CD4-positive, alpha-beta T cell (primary cell): ENCODE measurements at regions not wholly inside any gene's neighbourhood (a gene's known extent, or its start where the extent isn't known, plus 50 kb on each side); places are given as distances from the start of the nearest gene placed in this dataset.

Experiments used
- ATAC-seq: fragments of 200-7000 bp; cut with Tn5 transposase; one replicate; pipeline ENCODE4 v1.10.0; 2022; ENCODE audit warnings: mild to moderate bottlenecking; ENCODE audit not compliant: poor library complexity
- CTCF ChIA-PET: fragments of 350-600 bp; sonication (Branson Sonifier 250); formaldehyde crosslinking; loops from one replicate; lab custom pipeline; 2021; ENCODE audit warnings: antibody characterized with exemption, inconsistent platforms; lab: Charles Lee
- POLR2A ChIA-PET: fragments of 350-600 bp; sonication (Branson Sonifier 250); formaldehyde crosslinking; loops from one replicate; lab custom pipeline; 2021; ENCODE audit warnings: antibody characterized with exemption, inconsistent platforms; lab: Charles Lee
- DNase-seq, 14 experiments: peaks; one replicate each; pipeline ENCODE4 v3.0.0-alpha.2; 2013 to 2020; ENCODE audit warnings: mixed read lengths in 2 of 14
- H3K27ac ChIP-seq, 2 donors: one replicate each; pipeline versions ENCODE4 v1.5.1 to v1.7.0; 2013; ENCODE audit warnings: low read length in 2 of 2, low read depth in 1 of 2, mild to moderate bottlenecking in 1 of 2
- H3K27me3 ChIP-seq, 2 experiments: 1 replicate in 1 of 2; 2 replicates in 1 of 2; pipeline versions ENCODE4 v1.6.1 to v1.7.0; 2013; ENCODE audit warnings: low read length in 2 of 2, control low read depth in 1 of 2, mild to moderate bottlenecking in 1 of 2, moderate library complexity in 1 of 2; ENCODE audit not compliant: insufficient read depth in 2 of 2, control insufficient read depth in 1 of 2
- H3K36me3 ChIP-seq: one replicate; pipeline ENCODE4 v1.6.1; 2013; ENCODE audit warnings: low read length, control low read depth; ENCODE audit not compliant: insufficient read depth
- H3K4me1 ChIP-seq: one replicate; pipeline ENCODE4 v1.6.1; 2013; ENCODE audit warnings: low read length, control low read depth; ENCODE audit not compliant: insufficient read depth
- H3K4me3 ChIP-seq: one replicate; pipeline ENCODE4 v1.5.1; 2013; ENCODE audit warnings: mild to moderate bottlenecking, low read length, moderate library complexity
- H3K9me3 ChIP-seq, 2 experiments: 1 replicate in 1 of 2; 2 replicates in 1 of 2; pipeline versions ENCODE4 v1.6.1 to v1.7.0; 2013; ENCODE audit warnings: low read length in 2 of 2, mild to moderate bottlenecking in 2 of 2, control low read depth in 1 of 2, moderate library complexity in 1 of 2; ENCODE audit not compliant: control insufficient read depth in 1 of 2, insufficient read depth in 1 of 2
- H3K27ac Mint-ChIP-seq: one replicate; pipeline ENCODE4 v1.8.0; 2020; ENCODE audit warnings: mixed read lengths
- H3K27me3 Mint-ChIP-seq: one replicate; pipeline ENCODE4 v1.8.0; 2021; ENCODE audit warnings: mixed read lengths
- H3K36me3 Mint-ChIP-seq: one replicate; pipeline ENCODE4 v1.8.0; 2021; ENCODE audit warnings: low read depth, mixed read lengths
- H3K4me1 Mint-ChIP-seq: one replicate; pipeline ENCODE4 v1.8.0; 2021; ENCODE audit warnings: low read depth, mixed read lengths
- H3K4me3 Mint-ChIP-seq: one replicate; pipeline ENCODE4 v1.8.0; 2020; ENCODE audit warnings: mild to moderate bottlenecking, mixed read lengths
- H3K9me3 Mint-ChIP-seq: one replicate; pipeline ENCODE4 v1.8.0; 2020; ENCODE audit warnings: mixed read lengths
- intact Hi-C, 2 experiments: fragments of 100-400 bp; cut with DNase I in 1 of 2; cut with micrococcal nuclease in 1 of 2; formaldehyde crosslinking; loops; one replicate each; pipeline versions ENCODE4 v1.15.1 to v1.9.0; 2023 to 2025; cut with DNase I, micrococcal nuclease
- TF ChIP-seq, protein P1 (sequence below): fragments of 200-600 bp; IDR thresholded peaks from one replicate; pipeline ENCODE4 v1.8.0; 2022; ENCODE audit warnings: antibody characterized with exemption, mild to moderate bottlenecking

DNA sequence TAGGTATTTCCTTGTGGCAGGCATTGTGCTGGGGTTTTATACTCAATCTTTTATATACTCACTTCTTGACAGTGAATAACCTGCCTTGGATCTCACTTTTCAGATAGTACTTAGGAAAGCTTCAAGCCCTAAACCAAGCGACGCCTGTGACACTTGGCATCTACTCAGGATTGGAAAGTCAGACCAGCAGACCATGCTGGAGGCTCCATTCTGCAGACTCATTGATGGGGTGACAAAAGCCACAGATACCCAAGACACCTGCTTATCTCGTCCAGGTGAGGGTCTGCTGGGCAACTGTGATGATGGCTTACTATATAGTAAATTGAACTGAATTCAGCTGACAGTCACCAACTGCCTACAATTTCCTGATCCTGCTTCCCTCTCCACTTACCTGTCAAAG, 79.4 kb upstream of the MRPS22 start:
- peaks cover 0 to 2% of the 10 kb centered on the region in 2 experiments for H3K27me3 ChIP-seq
- H3K27ac ChIP-seq: no peak overlapping the region
- H3K4me1 ChIP-seq: no peaks in the 10 kb centered on the region
- no peak overlapping the region for H3K4me3 Mint-ChIP-seq
- H3K27ac Mint-ChIP-seq: no peak overlapping the region
- no peaks in the 10 kb centered on the region for H3K9me3 Mint-ChIP-seq
- no peak for ATAC-seq
- intact Hi-C loops: no loop called here
- TF ChIP-seq, protein P1, sequence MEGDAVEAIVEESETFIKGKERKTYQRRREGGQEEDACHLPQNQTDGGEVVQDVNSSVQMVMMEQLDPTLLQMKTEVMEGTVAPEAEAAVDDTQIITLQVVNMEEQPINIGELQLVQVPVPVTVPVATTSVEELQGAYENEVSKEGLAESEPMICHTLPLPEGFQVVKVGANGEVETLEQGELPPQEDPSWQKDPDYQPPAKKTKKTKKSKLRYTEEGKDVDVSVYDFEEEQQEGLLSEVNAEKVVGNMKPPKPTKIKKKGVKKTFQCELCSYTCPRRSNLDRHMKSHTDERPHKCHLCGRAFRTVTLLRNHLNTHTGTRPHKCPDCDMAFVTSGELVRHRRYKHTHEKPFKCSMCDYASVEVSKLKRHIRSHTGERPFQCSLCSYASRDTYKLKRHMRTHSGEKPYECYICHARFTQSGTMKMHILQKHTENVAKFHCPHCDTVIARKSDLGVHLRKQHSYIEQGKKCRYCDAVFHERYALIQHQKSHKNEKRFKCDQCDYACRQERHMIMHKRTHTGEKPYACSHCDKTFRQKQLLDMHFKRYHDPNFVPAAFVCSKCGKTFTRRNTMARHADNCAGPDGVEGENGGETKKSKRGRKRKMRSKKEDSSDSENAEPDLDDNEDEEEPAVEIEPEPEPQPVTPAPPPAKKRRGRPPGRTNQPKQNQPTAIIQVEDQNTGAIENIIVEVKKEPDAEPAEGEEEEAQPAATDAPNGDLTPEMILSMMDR: no peak
- H3K36me3 Mint-ChIP-seq: no peaks in the 10 kb centered on the region
- no peak overlapping the region for H3K4me3 ChIP-seq
- POLR2A ChIA-PET: no interaction called here
- peaks cover 16% of the 10 kb centered on the region for H3K27me3 Mint-ChIP-seq
- CTCF ChIA-PET: no interaction called here
- no peaks in the 10 kb centered on the region for H3K4me1 Mint-ChIP-seq
- no peak for DNase-seq
- H3K9me3 ChIP-seq: no peaks in the 10 kb centered on the region
- H3K36me3 ChIP-seq: no peaks in the 10 kb centered on the region

GRCh38 chr3:139265131-139266016, 78.4 kb upstream of the MRPS22 start:
- H3K9me3 ChIP-seq: no peaks in the 10 kb centered on the region
- no peak overlapping the region for H3K27ac ChIP-seq
- DNase-seq (no peak), ATAC-seq (no peak)
- no peaks in the 10 kb centered on the region for H3K4me1 ChIP-seq
- H3K4me3 ChIP-seq: no peak overlapping the region
- Mint-ChIP-seq H3K9me3 (no peaks in the 10 kb centered on the region), H3K27ac (no peak overlapping the region), H3K36me3 (no peaks in the 10 kb centered on the region), H3K4me1 (no peaks in the 10 kb centered on the region), H3K27me3 (peaks cover 15% of the 10 kb centered on the region), H3K4me3 (no peak overlapping the region)
- POLR2A ChIA-PET: no interaction called here
- H3K36me3 ChIP-seq: no peaks in the 10 kb centered on the region
- intact Hi-C loops: no loop called here
- CTCF ChIA-PET: no interaction called here
- H3K27me3 ChIP-seq: peaks cover 0 to 2% of the 10 kb centered on the region in 2 experiments
- TF ChIP-seq, protein P1: no peak

GRCh38 chr3:139267300-139268246, 76.2 kb upstream of the MRPS22 start:
- Mint-ChIP-seq H3K27me3 (peaks cover 5% of the 10 kb centered on the region), H3K36me3 (no peaks in the 10 kb centered on the region), H3K9me3 (no peaks in the 10 kb centered on the region), H3K4me1 (no peaks in the 10 kb centered on the region), H3K27ac (no peak overlapping the region), H3K4me3 (no peak overlapping the region)
- H3K27ac ChIP-seq: no peak overlapping the region
- no peaks in the 10 kb centered on the region for H3K9me3 ChIP-seq
- TF ChIP-seq, protein P1: no peak
- no peak overlapping the region for H3K4me3 ChIP-seq
- ATAC-seq: no peak
- ChIA-PET POLR2A (no interaction called here), CTCF (no interaction called here)
- no peaks in the 10 kb centered on the region for H3K4me1 ChIP-seq
- peaks cover 5 to 8% of the 10 kb centered on the region in 2 experiments for H3K27me3 ChIP-seq
- H3K36me3 ChIP-seq: no peaks in the 10 kb centered on the region
- intact Hi-C loops: no loop called here
- no peak for DNase-seq
